Fibroblast of peridontal ligament (primary cell): ENCODE measurements at regions not wholly inside any gene's neighbourhood (a gene's known extent, or its start where the extent isn't known, plus 50 kb on each side); places are given as distances from the start of the nearest gene placed in this dataset.
A peak's percentile ranks its signal among the peaks of the same experiment; 100 is the strongest.
"Not testable (repeated sequence)": the region's sequence is repeated elsewhere in the genome, so short reads cannot be mapped to it uniquely, and the experiment has no call there.

ENCODE experiments used
- DNase-seq: peaks from one replicate; pipeline ENCODE4 v3.0.0-alpha.2; 2010; ENCODE audit errors: extremely low read depth

- not testable (repeated sequence) for DNase-seq
Measured at GRCh38 chr2:133882159-133882558, 313.9 kb upstream of the NCKAP5 start.

GRCh38 chr2:133884739-133885381 is 316.6 kb upstream of the NCKAP5 start:
- peak; percentile 71 for DNase-seq

GRCh38 chr2:133885847-133886246 is 317.6 kb upstream of the NCKAP5 start:
- no peak for DNase-seq

GRCh38 chr2:133886735-133887675 is 318.7 kb upstream of the NCKAP5 start:
- peak; percentile 89 for DNase-seq

GRCh38 chr2:133887676-133888040 is 319.4 kb upstream of the NCKAP5 start:
- no peak for DNase-seq

- DNase-seq = no peak
Measured at GRCh38 chr2:133888107-133888506, 319.8 kb upstream of the NCKAP5 start.

GRCh38 chr2:133888621-133889219 is 320.5 kb upstream of the NCKAP5 start:
- DNase-seq = no peak

- no peak for DNase-seq
Measured at GRCh38 chr2:133892352-133892913, 324.2 kb upstream of the NCKAP5 start.

- DNase-seq = no peak
Measured at GRCh38 chr2:133894429-133894828, 326.2 kb upstream of the NCKAP5 start.

GRCh38 chr2:133897838-133898237 is 329.6 kb upstream of the NCKAP5 start:
- DNase-seq = not testable (repeated sequence)

GRCh38 chr2:133900909-133901308 is 332.6 kb upstream of the NCKAP5 start:
- DNase-seq = no peak

- DNase-seq = no peak
Measured at GRCh38 chr2:133906396-133906795, 338.1 kb upstream of the NCKAP5 start.

GRCh38 chr2:133906926-133907325 is 338.7 kb upstream of the NCKAP5 start:
- no peak for DNase-seq

GRCh38 chr2:133908171-133908570 is 339.9 kb upstream of the NCKAP5 start:
- no peak for DNase-seq

GRCh38 chr2:133918141-133918540 is 335.7 kb upstream of the MGAT5 start:
- DNase-seq = no peak

- peak; percentile 11 for DNase-seq
Measured at GRCh38 chr2:133919285-133919684, 334.6 kb upstream of the MGAT5 start.

GRCh38 chr2:133927894-133928293 is 326.0 kb upstream of the MGAT5 start:
- no peak for DNase-seq

GRCh38 chr2:133936096-133936495 is 317.8 kb upstream of the MGAT5 start:
- no peak for DNase-seq

GRCh38 chr2:133936601-133937000 is 317.3 kb upstream of the MGAT5 start:
- DNase-seq = peak; percentile 65

- peak; percentile 80 for DNase-seq
Measured at GRCh38 chr2:133937669-133938068, 316.2 kb upstream of the MGAT5 start.

GRCh38 chr2:133940134-133940533 is 313.7 kb upstream of the MGAT5 start:
- no peak for DNase-seq

GRCh38 chr2:133941666-133942065 is 312.2 kb upstream of the MGAT5 start:
- peak; percentile 88 for DNase-seq
